GM12891 (cell line): ENCODE measurements at regions not wholly inside any gene's neighbourhood (a gene's known extent, or its start where the extent isn't known, plus 50 kb on each side); places are given as distances from the start of the nearest gene placed in this dataset.

ENCODE experiments used
- DNase-seq: peaks from one replicate; pipeline ENCODE4 v3.0.0; 2011; ENCODE audit warnings: low spot score; ENCODE audit not compliant: insufficient read length
- FAIRE-seq: peaks from 2 replicates; lab custom pipeline; 2011; peaks lifted over from hg19 to GRCh38; lab: Jason Lieb, UNC
- PAX5 ChIP-seq: IDR thresholded peaks from 2 replicates; pipeline ENCODE4 v1.6.1; 2011; ENCODE audit warnings: low read length, moderate library complexity, mild to moderate bottlenecking; ENCODE audit not compliant: insufficient read depth, severe bottlenecking
- POLR2A ChIP-seq: IDR thresholded peaks from 2 replicates; pipeline ENCODE4 v1.6.1; 2011; ENCODE audit warnings: low read depth, low read length, control low read depth
- POLR2AphosphoS5 ChIP-seq: IDR thresholded peaks from 2 replicates; pipeline ENCODE4 v1.6.1; 2011; ENCODE audit warnings: low read depth, low read length, control low read depth
- POU2F2 ChIP-seq: IDR thresholded peaks from 2 replicates; pipeline ENCODE4 v1.6.1; 2011; ENCODE audit warnings: low read depth, mild to moderate bottlenecking, control low read depth, low read length, moderate library complexity
- SPI1 ChIP-seq: IDR thresholded peaks from 2 replicates; pipeline ENCODE4 v1.6.1; 2011; ENCODE audit warnings: low read depth, low read length, control low read depth
- TAF1 ChIP-seq: IDR thresholded peaks from 2 replicates; pipeline ENCODE4 v1.6.1; 2011; ENCODE audit warnings: low read depth, low read length, control low read depth

DNA sequence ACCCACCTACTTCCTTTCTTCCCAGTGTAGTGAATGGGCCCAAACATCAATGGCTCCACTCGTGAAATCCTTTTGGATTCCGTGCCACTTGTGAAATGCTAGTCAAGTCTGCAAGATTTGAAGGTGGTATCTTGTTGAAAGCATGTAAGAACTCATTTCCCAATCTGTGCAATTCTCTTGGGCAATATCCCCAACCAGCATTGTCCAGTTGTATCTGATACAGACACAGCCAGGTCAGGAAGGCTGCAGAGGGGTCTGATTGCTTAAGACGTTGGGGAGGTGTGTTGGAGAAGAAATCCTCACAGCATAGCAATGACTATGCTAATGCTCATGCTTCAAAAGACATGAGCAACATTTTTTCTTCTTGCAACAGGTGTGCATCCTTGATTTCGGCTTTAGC, 164.8 kb downstream of the VEGFC start:
- DNase-seq (no peak), FAIRE-seq (no peak)
- TF ChIP-seq POLR2A (no peak), SPI1 (no peak), TAF1 (no peak), PAX5 (no peak), POLR2AphosphoS5 (no peak), POU2F2 (no peak)

DNA sequence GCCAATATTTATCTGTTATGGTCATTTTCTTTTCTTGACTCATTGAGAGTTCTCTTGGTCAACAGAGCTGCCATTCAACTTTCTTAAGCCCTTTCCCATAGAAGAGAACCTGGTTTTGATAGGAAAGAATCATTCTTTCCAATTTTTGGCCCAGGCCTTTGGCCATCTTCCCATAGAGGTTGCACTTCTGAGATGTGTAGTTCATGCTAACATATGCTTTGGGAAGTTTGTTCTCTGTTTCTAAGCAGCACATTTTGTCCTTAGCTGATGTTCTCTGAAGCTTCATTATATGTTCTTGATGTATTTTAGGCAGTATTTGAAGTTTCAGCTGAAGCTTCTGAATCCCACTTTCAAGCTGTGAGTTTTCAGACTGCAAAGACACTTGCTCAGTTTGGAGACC, 161.1 kb downstream of the VEGFC start:
- DNase-seq (no peak), FAIRE-seq (no peak)
- TF ChIP-seq POLR2A (no peak), POU2F2 (no peak), SPI1 (no peak), PAX5 (no peak), POLR2AphosphoS5 (no peak), TAF1 (no peak)
